KMS-11 (cell line): ENCODE measurements at regions not wholly inside any gene's neighbourhood (a gene's known extent, or its start where the extent isn't known, plus 50 kb on each side); places are given as distances from the start of the nearest gene placed in this dataset.
"Not testable (repeated sequence)": the region's sequence is repeated elsewhere in the genome, so short reads cannot be mapped to it uniquely, and the experiment has no call there.

ENCODE experiments used
- H2AFZ ChIP-seq: fragments of 200-600 bp; sonication (generic); 2 replicates; pipeline ENCODE4 v1.6.1; 2016; ENCODE audit warnings: antibody characterized with exemption, mixed run types, low read depth
- H3K27ac ChIP-seq: fragments of 200-600 bp; sonication (generic); 2 replicates; pipeline ENCODE4 v1.6.1; 2016; ENCODE audit warnings: mild to moderate bottlenecking, mixed run types
- H3K27me3 ChIP-seq: fragments of 200-600 bp; sonication (generic); 2 replicates; pipeline ENCODE4 v1.6.1; 2017; ENCODE audit warnings: mild to moderate bottlenecking, low read depth, mixed run types, moderate library complexity; ENCODE audit not compliant: insufficient read depth
- H3K36me3 ChIP-seq: fragments of 200-600 bp; sonication (generic); 2 replicates; pipeline ENCODE4 v1.6.1; 2017; ENCODE audit warnings: mild to moderate bottlenecking, mixed run types; ENCODE audit not compliant: insufficient read depth
- H3K4me1 ChIP-seq: fragments of 200-600 bp; sonication (generic); 2 replicates; pipeline ENCODE4 v1.6.1; 2016; ENCODE audit warnings: mild to moderate bottlenecking, low read depth, mixed run types; ENCODE audit not compliant: poor library complexity, severe bottlenecking
- H3K4me2 ChIP-seq: fragments of 200-600 bp; sonication (generic); 2 replicates; pipeline ENCODE4 v1.7.0; 2016; ENCODE audit warnings: mild to moderate bottlenecking, mixed run types
- H3K4me3 ChIP-seq: fragments of 200-600 bp; sonication (generic); IDR thresholded peaks from 2 replicates; pipeline ENCODE4 v1.6.1; 2017; ENCODE audit warnings: low read depth, low read length, mixed read lengths; ENCODE audit not compliant: insufficient read depth
- H3K79me2 ChIP-seq: fragments of 200-600 bp; sonication (generic); 2 replicates; pipeline ENCODE4 v1.6.1; 2016; ENCODE audit warnings: low read depth, mixed run types; ENCODE audit not compliant: insufficient read depth
- H3K9ac ChIP-seq: fragments of 200-600 bp; sonication (generic); 2 replicates; pipeline ENCODE4 v1.6.1; 2016; ENCODE audit warnings: mild to moderate bottlenecking, mixed run types
- H4K20me1 ChIP-seq: fragments of 200-600 bp; sonication (generic); 2 replicates; pipeline ENCODE4 v1.6.1; 2016; ENCODE audit warnings: mild to moderate bottlenecking, mixed run types; ENCODE audit not compliant: insufficient read depth
- CTCF ChIP-seq: fragments of 200-600 bp; sonication (generic); conservative IDR thresholded peaks from 2 replicates; pipeline ENCODE4 v1.6.1; 2017; ENCODE audit warnings: low read depth, mild to moderate bottlenecking, antibody characterized with exemption, low read length, moderate library complexity, mixed read lengths

- H3K9ac ChIP-seq, result no peak overlapping the region
- H3K4me1 ChIP-seq, result peaks cover 15% of the 10 kb centered on the region
- H3K79me2 ChIP-seq, result no peaks in the 10 kb centered on the region
- no peaks in the 10 kb centered on the region for H4K20me1 ChIP-seq
- no peak overlapping the region for H3K27ac ChIP-seq
- no peaks in the 10 kb centered on the region for H3K36me3 ChIP-seq
- H3K4me3 ChIP-seq, result no peak overlapping the region
- no peak overlapping the region for H3K4me2 ChIP-seq
- no peak for TF ChIP-seq CTCF
- H2AFZ ChIP-seq, result no peak overlapping the region
- no peaks in the 10 kb centered on the region for H3K27me3 ChIP-seq
Observed at GRCh38 chr4:138592796-138593195, 350.6 kb upstream of the SLC7A11 start.

- Histone ChIP-seq H2AFZ (no peak overlapping the region), H3K27ac (no peak overlapping the region), H3K4me1 (peaks cover 21% of the 10 kb centered on the region), H3K4me3 (no peak overlapping the region), H3K27me3 (no peaks in the 10 kb centered on the region), H3K79me2 (no peaks in the 10 kb centered on the region), H3K9ac (no peak overlapping the region), H3K4me2 (no peak overlapping the region), H4K20me1 (no peaks in the 10 kb centered on the region), H3K36me3 (no peaks in the 10 kb centered on the region)
- TF ChIP-seq CTCF, result no peak
Observed at GRCh38 chr4:138591808-138592207, 349.7 kb upstream of the SLC7A11 start.

GRCh38 chr4:138588501-138588900 is 346.4 kb upstream of the SLC7A11 start:
- H3K4me1 ChIP-seq, result peaks cover 21% of the 10 kb centered on the region
- H4K20me1 ChIP-seq, result no peaks in the 10 kb centered on the region
- peak overlapping the region; percentile 70 for H3K4me2 ChIP-seq
- peak overlapping the region; percentile 25; the same call in 1 of the 2 replicates for H3K27ac ChIP-seq
- H2AFZ ChIP-seq, result 0 out of 2 replicates have a peak overlapping the region, but pooled peaks have one; percentile 10
- H3K79me2 ChIP-seq, result no peaks in the 10 kb centered on the region
- no peak for TF ChIP-seq CTCF
- H3K4me3 ChIP-seq, result no peak overlapping the region
- no peaks in the 10 kb centered on the region for H3K36me3 ChIP-seq
- no peak overlapping the region for H3K9ac ChIP-seq
- no peaks in the 10 kb centered on the region for H3K27me3 ChIP-seq

- Histone ChIP-seq H3K4me1 (no peaks in the 10 kb centered on the region), H3K27me3 (no peaks in the 10 kb centered on the region), H2AFZ (no peak overlapping the region), H3K4me3 (no peak overlapping the region), H3K9ac (no peak overlapping the region), H3K4me2 (no peak overlapping the region), H4K20me1 (no peaks in the 10 kb centered on the region), H3K36me3 (no peaks in the 10 kb centered on the region), H3K27ac (no peak overlapping the region), H3K79me2 (no peaks in the 10 kb centered on the region)
- TF ChIP-seq CTCF, result no peak
Observed at GRCh38 chr4:138579146-138579545, 337.0 kb upstream of the SLC7A11 start.

- H3K4me3 ChIP-seq, H2AFZ ChIP-seq, H3K27me3 ChIP-seq, H3K9ac ChIP-seq, H3K36me3 ChIP-seq, H3K27ac ChIP-seq, H3K79me2 ChIP-seq, H3K4me1 ChIP-seq, H4K20me1 ChIP-seq, H3K4me2 ChIP-seq: not testable (repeated sequence)
Observed at GRCh38 chr4:138577826-138578225, 335.7 kb upstream of the SLC7A11 start.
